ENCODE measurements at regions not wholly inside any gene's neighbourhood (a gene's known extent, or its start where the extent isn't known, plus 50 kb on each side); places are given as distances from the start of the nearest gene placed in this dataset.

- no peak for DNase-seq (ENCODE audit: extremely low spot score)
- ChIA-PET POLR2A (no interaction called here), CTCF (no interaction called here)
- TF ChIP-seq LEF1 (IDR thresholded peaks at IDR 0.05; ENCODE audit: borderline replicate concordance) = no peak
- TF ChIP-seq ELF4 (IDR thresholded peaks at IDR 0.05) = no peak
- no peak for TF ChIP-seq ZNF384 (IDR thresholded peaks at IDR 0.05)
- no peak for TF ChIP-seq FOXM1 (IDR thresholded peaks at IDR 0.05; ENCODE audit: borderline replicate concordance)
- TF ChIP-seq ARNT (IDR thresholded peaks at IDR 0.05) = no peak
- no peak for TF ChIP-seq L3MBTL2 (conservative IDR thresholded peaks at IDR 0.05)
- TF ChIP-seq FOXA1 (IDR thresholded peaks at IDR 0.05) = no peak
- no peak for TF ChIP-seq TARDBP (IDR thresholded peaks at IDR 0.05)
- no peak for TF ChIP-seq FOXK2 (IDR thresholded peaks at IDR 0.05)
- no peak for TF ChIP-seq BHLHE40 (IDR thresholded peaks at IDR 0.05; ENCODE audit: borderline replicate concordance)
- no peak for TF ChIP-seq PKNOX1 (IDR thresholded peaks at IDR 0.05)
- TF ChIP-seq SUZ12 (IDR thresholded peaks at IDR 0.05) = no peak
- no peak for TF ChIP-seq HDGF (IDR thresholded peaks at IDR 0.05; ENCODE audit: borderline replicate concordance)
- TF ChIP-seq SP1 (IDR thresholded peaks at IDR 0.05) = no peak
- TF ChIP-seq CTBP1 (IDR thresholded peaks at IDR 0.05; ENCODE audit: borderline replicate concordance) = no peak
- no peak for TF ChIP-seq NFRKB (IDR thresholded peaks at IDR 0.05)
Observed at GRCh38 chr11:134730561-134731212, 318.6 kb upstream of the B3GAT1 start.

GRCh38 chr11:134730101-134730500 is 318.1 kb upstream of the B3GAT1 start:
- TF ChIP-seq ARNT (IDR thresholded peaks at IDR 0.05) (no peak), LEF1 (IDR thresholded peaks at IDR 0.05; ENCODE audit: borderline replicate concordance) (no peak), NFRKB (IDR thresholded peaks at IDR 0.05) (no peak), CTBP1 (IDR thresholded peaks at IDR 0.05; ENCODE audit: borderline replicate concordance) (no peak), L3MBTL2 (conservative IDR thresholded peaks at IDR 0.05) (no peak), SP1 (IDR thresholded peaks at IDR 0.05) (no peak), TARDBP (IDR thresholded peaks at IDR 0.05) (no peak), FOXM1 (IDR thresholded peaks at IDR 0.05; ENCODE audit: borderline replicate concordance) (no peak), PKNOX1 (IDR thresholded peaks at IDR 0.05) (no peak), HDGF (IDR thresholded peaks at IDR 0.05; ENCODE audit: borderline replicate concordance) (no peak), FOXA1 (IDR thresholded peaks at IDR 0.05) (no peak), BHLHE40 (IDR thresholded peaks at IDR 0.05; ENCODE audit: borderline replicate concordance) (no peak)
- no peak for DNase-seq (ENCODE audit: extremely low spot score)
- ChIA-PET CTCF (no interaction called here), POLR2A (no interaction called here)

GRCh38 chr11:134728186-134728585 is 316.1 kb upstream of the B3GAT1 start:
- no peak for TF ChIP-seq FOXM1 (IDR thresholded peaks at IDR 0.05; ENCODE audit: borderline replicate concordance)
- no peak for TF ChIP-seq NFRKB (IDR thresholded peaks at IDR 0.05)
- no peak for TF ChIP-seq SP1 (IDR thresholded peaks at IDR 0.05)
- CTCF ChIA-PET = no interaction called here

GRCh38 chr11:134727636-134728035 is 315.6 kb upstream of the B3GAT1 start:
- CTCF ChIA-PET = interaction anchor here (1.0 to 1.4 kb wide), 2 partner anchors 25 to 368 kb away, joined by 3 read pairs; no protein-coding TSS in a partner anchor
- DNase-seq (ENCODE audit: extremely low spot score) = no peak
- POLR2A ChIA-PET = no interaction called here
- TF ChIP-seq CTBP1 (IDR thresholded peaks at IDR 0.05; ENCODE audit: borderline replicate concordance) (no peak), SUZ12 (IDR thresholded peaks at IDR 0.05) (no peak), FOXA1 (IDR thresholded peaks at IDR 0.05) (no peak), TARDBP (IDR thresholded peaks at IDR 0.05) (no peak), ZNF384 (IDR thresholded peaks at IDR 0.05) (no peak), FOXM1 (IDR thresholded peaks at IDR 0.05; ENCODE audit: borderline replicate concordance) (no peak), ARNT (IDR thresholded peaks at IDR 0.05) (no peak), L3MBTL2 (conservative IDR thresholded peaks at IDR 0.05) (no peak), PKNOX1 (IDR thresholded peaks at IDR 0.05) (no peak), BHLHE40 (IDR thresholded peaks at IDR 0.05; ENCODE audit: borderline replicate concordance) (no peak), LEF1 (IDR thresholded peaks at IDR 0.05; ENCODE audit: borderline replicate concordance) (no peak), SP1 (IDR thresholded peaks at IDR 0.05) (no peak), FOXK2 (IDR thresholded peaks at IDR 0.05) (no peak), NFRKB (IDR thresholded peaks at IDR 0.05) (no peak), ELF4 (IDR thresholded peaks at IDR 0.05) (no peak), HDGF (IDR thresholded peaks at IDR 0.05; ENCODE audit: borderline replicate concordance) (no peak)

More at GRCh38 chr11:134728186-134728585, 316.1 kb upstream of the B3GAT1 start:
- POLR2A ChIA-PET = no interaction called here
- DNase-seq (ENCODE audit: extremely low spot score) = no peak

GRCh38 chr11:134727204-134727603 is 315.2 kb upstream of the B3GAT1 start:
- ChIA-PET CTCF (interaction anchor here (1.0 to 2.7 kb wide), 3 partner anchors 11 to 367 kb away, joined by 3 to 13 read pairs (median 3); no protein-coding TSS in a partner anchor), POLR2A (no interaction called here)

More at GRCh38 chr11:134727204-134727603, 315.2 kb upstream of the B3GAT1 start:
- TF ChIP-seq FOXK2 (IDR thresholded peaks at IDR 0.05) (no peak), HDGF (IDR thresholded peaks at IDR 0.05; ENCODE audit: borderline replicate concordance) (no peak), BHLHE40 (IDR thresholded peaks at IDR 0.05; ENCODE audit: borderline replicate concordance) (no peak), ARNT (IDR thresholded peaks at IDR 0.05) (no peak), SP1 (IDR thresholded peaks at IDR 0.05) (no peak), TARDBP (IDR thresholded peaks at IDR 0.05) (no peak), SUZ12 (IDR thresholded peaks at IDR 0.05) (no peak), FOXA1 (IDR thresholded peaks at IDR 0.05) (no peak), LEF1 (IDR thresholded peaks at IDR 0.05; ENCODE audit: borderline replicate concordance) (no peak), ELF4 (IDR thresholded peaks at IDR 0.05) (no peak), ZNF384 (IDR thresholded peaks at IDR 0.05) (no peak), L3MBTL2 (conservative IDR thresholded peaks at IDR 0.05) (no peak), FOXM1 (IDR thresholded peaks at IDR 0.05; ENCODE audit: borderline replicate concordance) (no peak), PKNOX1 (IDR thresholded peaks at IDR 0.05) (no peak), NFRKB (IDR thresholded peaks at IDR 0.05) (no peak)
- peak; percentile 30 for DNase-seq (ENCODE audit: extremely low spot score)
